Uterus (tissue), 3 donors: ENCODE measurements at regions not wholly inside any gene's neighbourhood (a gene's known extent, or its start where the extent isn't known, plus 50 kb on each side); places are given as distances from the start of the nearest gene placed in this dataset.

Experiments
- DNase-seq, 2 donors: peaks; one replicate each; pipeline ENCODE4 v3.0.0-alpha.2; 2019 to 2020
- H3K27ac ChIP-seq, 2 donors: fragments of 200-600 bp; sonication (generic); 1 replicate in 1 of 2; 2 replicates in 1 of 2; pipeline ENCODE4 v1.5.1; 2016 to 2018
- H3K27me3 ChIP-seq, 2 donors: fragments of 200-600 bp; sonication (generic); one replicate each; pipeline ENCODE4 v1.5.1; 2018 to 2019; ENCODE audit warnings: control low read depth in 1 of 2
- H3K36me3 ChIP-seq, 2 donors: fragments of 200-600 bp; sonication (generic); one replicate each; pipeline ENCODE4 v1.5.1; 2019; ENCODE audit warnings: control low read depth in 1 of 2
- H3K4me1 ChIP-seq, 2 donors: fragments of 200-600 bp; sonication (generic); one replicate each; pipeline ENCODE4 v1.5.1; 2018 to 2019; ENCODE audit warnings: control low read depth in 1 of 2
- H3K4me3 ChIP-seq, 2 donors: fragments of 200-600 bp; sonication (generic); 1 replicate in 1 of 2; 2 replicates in 1 of 2; pipeline ENCODE4 v1.5.1; 2018 to 2019; ENCODE audit warnings: mild to moderate bottlenecking in 1 of 2
- H3K9me3 ChIP-seq, 2 donors: fragments of 200-600 bp; sonication (generic); one replicate each; pipeline ENCODE4 v1.5.1; 2019; ENCODE audit warnings: control low read depth in 1 of 2
- CTCF ChIP-seq, 4 experiments: fragments of 200-600 bp in 2 of 4; fragments of 450-650 bp in 2 of 4; sonication (generic) in 2 of 4; IDR thresholded peaks; one replicate each; pipeline ENCODE4 v1.5.1; 2016 to 2019; ENCODE audit warnings: antibody characterized with exemption in 4 of 4, mild to moderate bottlenecking in 2 of 4, moderate library complexity in 1 of 4
- POLR2A ChIP-seq, 2 donors: fragments of 450-650 bp; IDR thresholded peaks; one replicate each; pipeline ENCODE4 v1.6.1; 2016; ENCODE audit warnings: antibody characterized with exemption in 2 of 2, mild to moderate bottlenecking in 1 of 2, moderate library complexity in 1 of 2
- intact Hi-C: fragments of 100-400 bp; cut with DNase I; formaldehyde crosslinking; loops from one replicate; pipeline ENCODE4 v1.15.1; 2023; ENCODE audit warnings: low total_unique reads
- donor health status: DM: yes; HTN: yes; CAD: no.

GRCh38 chr4:128564081-128564630, 245.3 kb upstream of the JADE1 start:
- Histone ChIP-seq H3K27me3 (no peaks in the 10 kb centered on the region), H3K27ac (no peak overlapping the region), H3K4me1 (no peaks in the 10 kb centered on the region), H3K4me3 (no peak overlapping the region), H3K36me3 (no peaks in the 10 kb centered on the region), H3K9me3 (no peaks in the 10 kb centered on the region)
- TF ChIP-seq POLR2A (IDR thresholded peaks at IDR 0.05) (no peak), CTCF (IDR thresholded peaks at IDR 0.05) (no peak)
- intact Hi-C loops: no loop called here
- DNase-seq: no peak

DNA sequence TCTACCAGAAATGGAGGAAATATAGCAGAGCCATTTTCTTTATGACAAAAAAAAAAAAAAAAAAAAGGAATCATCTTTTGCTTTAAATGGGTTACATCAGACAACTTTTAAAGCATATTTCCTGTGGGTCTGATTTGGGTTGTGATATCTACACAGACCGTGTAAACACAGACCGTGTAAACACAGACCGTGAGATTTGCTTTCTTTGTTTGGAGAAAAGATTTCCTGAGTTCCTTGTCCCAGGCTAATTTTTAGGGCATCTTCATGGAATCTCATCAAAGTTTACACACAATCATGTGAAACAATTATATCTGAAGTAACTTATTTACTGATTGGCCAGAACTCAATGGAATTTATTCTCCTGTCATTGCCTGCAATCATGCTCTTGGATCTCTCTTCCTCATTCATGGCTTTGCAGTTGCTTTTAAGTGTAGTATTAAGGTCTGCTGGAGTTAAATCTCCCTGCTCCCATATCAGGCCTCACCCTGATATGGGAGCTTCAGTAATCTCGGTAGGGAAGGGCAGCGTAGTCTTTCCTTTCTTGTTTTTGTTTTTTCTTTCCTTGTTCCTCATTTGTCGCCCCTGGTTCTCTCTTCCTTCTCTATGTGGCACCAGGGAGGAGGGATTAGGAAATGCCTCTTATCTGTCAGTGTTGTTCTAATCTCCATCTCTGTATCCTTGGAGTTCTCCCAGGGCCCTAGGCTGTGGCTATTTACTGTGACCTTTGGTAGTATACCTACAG, 248.6 kb upstream of the JADE1 start:
- no peaks in the 10 kb centered on the region for H3K4me1 ChIP-seq
- no peak overlapping the region for H3K27ac ChIP-seq
- intact Hi-C loops: no loop called here
- H3K9me3 ChIP-seq: no peaks in the 10 kb centered on the region
- no peak overlapping the region for H3K4me3 ChIP-seq
- no peak for DNase-seq
- no peak for TF ChIP-seq POLR2A (IDR thresholded peaks at IDR 0.05)
- no peak for TF ChIP-seq CTCF (IDR thresholded peaks at IDR 0.05)
- H3K27me3 ChIP-seq: no peaks in the 10 kb centered on the region
- no peaks in the 10 kb centered on the region for H3K36me3 ChIP-seq

DNA sequence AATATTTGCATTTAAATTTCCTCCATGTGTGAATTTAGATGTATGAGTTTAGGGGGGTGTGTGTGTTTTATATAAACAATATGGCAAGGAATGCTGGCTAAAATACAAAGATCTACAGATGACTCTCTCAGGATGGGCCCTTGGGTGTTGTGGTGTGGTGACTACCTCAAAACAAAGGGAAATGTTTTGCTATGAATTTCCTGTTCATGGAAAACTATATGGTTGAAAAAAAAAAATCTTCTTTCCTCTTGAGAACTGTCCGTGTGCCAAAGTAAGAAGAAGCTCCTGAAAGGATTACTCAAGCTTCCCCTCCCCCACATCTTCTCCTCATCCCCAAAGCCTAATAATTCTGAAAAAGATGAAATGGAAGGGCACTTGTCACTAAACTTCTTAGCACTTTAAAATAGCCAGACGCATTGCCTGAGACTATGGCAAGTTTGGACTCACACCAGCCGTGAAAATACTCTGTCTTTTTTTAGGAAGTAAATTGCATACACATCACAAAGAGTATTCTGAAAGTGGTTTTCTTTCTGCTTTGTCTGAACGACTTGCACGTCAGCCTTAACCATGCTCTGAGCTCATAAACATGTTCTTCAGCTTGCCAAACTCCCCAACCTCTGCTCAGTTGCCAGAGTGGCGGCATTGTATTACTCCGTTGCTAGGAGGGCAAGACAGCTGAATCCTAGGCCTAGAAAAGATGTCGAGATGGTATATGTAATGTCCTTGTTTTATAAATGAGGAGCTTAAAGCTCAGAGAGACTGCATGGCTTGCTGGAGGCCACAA, 250.4 kb upstream of the JADE1 start:
- no peaks in the 10 kb centered on the region for H3K36me3 ChIP-seq
- H3K27ac ChIP-seq: peak overlapping the region; percentile 62 to 77
- TF ChIP-seq CTCF (IDR thresholded peaks at IDR 0.05) (no peak), POLR2A (IDR thresholded peaks at IDR 0.05) (no peak)
- intact Hi-C loops: no loop called here
- H3K4me3 ChIP-seq: no peak overlapping the region
- H3K4me1 ChIP-seq: peaks cover 0 to 5% of the 10 kb centered on the region in 2 donors
- H3K9me3 ChIP-seq: no peaks in the 10 kb centered on the region
- peak; percentile 37 to 53 for DNase-seq
- H3K27me3 ChIP-seq: no peaks in the 10 kb centered on the region

GRCh38 chr4:128556756-128557155, 252.7 kb upstream of the JADE1 start:
- no peaks in the 10 kb centered on the region for H3K27me3 ChIP-seq
- H3K27ac ChIP-seq: no peak overlapping the region
- no peaks in the 10 kb centered on the region for H3K36me3 ChIP-seq
- DNase-seq: no peak
- no peak overlapping the region for H3K4me3 ChIP-seq
- TF ChIP-seq CTCF (IDR thresholded peaks at IDR 0.05) (no peak), POLR2A (IDR thresholded peaks at IDR 0.05) (no peak)
- no peaks in the 10 kb centered on the region for H3K9me3 ChIP-seq
- intact Hi-C loops: no loop called here
- peaks cover 0 to 8% of the 10 kb centered on the region in 2 donors for H3K4me1 ChIP-seq
